OCI-LY7 (cell line): ENCODE measurements at regions not wholly inside any gene's neighbourhood (a gene's known extent, or its start where the extent isn't known, plus 50 kb on each side); places are given as distances from the start of the nearest gene placed in this dataset.
"Not testable (repeated sequence)": the region's sequence is repeated elsewhere in the genome, so short reads cannot be mapped to it uniquely, and the experiment has no call there.

Source experiments
- BruUV-seq: library from RNA; stranded (reverse); fragments of 400-500 nt; replicated peaks from 2 replicates; lab custom pipeline; 2021; lab: Mats Ljungman, UMichigan
- CTCF ChIA-PET: fragments of 300-600 bp; sonication (Branson Sonifier 250); formaldehyde crosslinking; loops from one replicate; lab custom pipeline; 2022; ENCODE audit warnings: antibody characterized with exemption; ENCODE audit not compliant: unreplicated experiment; lab: Charles Lee
- POLR2A ChIA-PET: fragments of 300-600 bp; sonication (Branson Sonifier 250); formaldehyde crosslinking; loops from one replicate; lab custom pipeline; 2022; ENCODE audit warnings: antibody characterized with exemption; lab: Charles Lee
- DNase-seq: peaks from one replicate; pipeline ENCODE4 v3.0.0-alpha.2; 2015; ENCODE audit warnings: low spot score
- H2AFZ ChIP-seq: fragments of 200-600 bp; sonication (generic), shearing (Covaris generic); 2 replicates; pipeline ENCODE4 v1.6.1; 2014; ENCODE audit warnings: mild to moderate bottlenecking, antibody characterized with exemption, low read length, moderate library complexity
- H3K27ac ChIP-seq: fragments of 200-600 bp; sonication (generic); 2 replicates; pipeline ENCODE4 v1.5.1; 2014; ENCODE audit warnings: mixed run types, low read depth, mild to moderate bottlenecking, moderate library complexity, low read length, inconsistent platforms; ENCODE audit not compliant: poor library complexity, severe bottlenecking
- H3K36me3 ChIP-seq: fragments of 200-600 bp; sonication (generic); 2 replicates; pipeline ENCODE4 v1.6.1; 2014; ENCODE audit warnings: mild to moderate bottlenecking, antibody characterized with exemption, low read length, moderate library complexity, mixed read lengths; ENCODE audit not compliant: insufficient read depth
- H3K4me1 ChIP-seq: fragments of 200-600 bp; sonication (generic); 2 replicates; pipeline ENCODE4 v1.5.1; 2014; ENCODE audit warnings: mild to moderate bottlenecking, low read length; ENCODE audit not compliant: insufficient read depth, poor library complexity, severe bottlenecking
- H3K4me2 ChIP-seq: fragments of 200-600 bp; sonication (generic); 2 replicates; pipeline ENCODE4 v1.6.1; 2014; ENCODE audit warnings: mild to moderate bottlenecking, low read length
- H3K4me3 ChIP-seq: fragments of 200-600 bp; sonication (generic); 2 replicates; pipeline ENCODE4 v1.5.1; 2014; ENCODE audit warnings: mild to moderate bottlenecking, low read depth, low read length; ENCODE audit not compliant: poor library complexity, severe bottlenecking
- H3K79me2 ChIP-seq: fragments of 200-600 bp; sonication (generic); 2 replicates; pipeline ENCODE4 v1.6.1; 2016; ENCODE audit warnings: low read depth, mild to moderate bottlenecking, low read length, moderate library complexity, mixed read lengths; ENCODE audit not compliant: insufficient read depth
- H3K9me2 ChIP-seq: fragments of 200-600 bp; sonication (generic); 2 replicates; pipeline ENCODE4 v1.6.1; 2016; ENCODE audit warnings: mild to moderate bottlenecking, low read length, mixed read lengths; ENCODE audit not compliant: insufficient read depth
- H3K9me3 ChIP-seq: fragments of 200-600 bp; sonication (generic); 2 replicates; pipeline ENCODE4 v1.6.1; 2014; ENCODE audit warnings: mild to moderate bottlenecking, mixed run types, low read length, mixed read lengths
- H4K20me1 ChIP-seq: fragments of 200-600 bp; sonication (generic); 2 replicates; pipeline ENCODE4 v1.6.1; 2014; ENCODE audit warnings: mild to moderate bottlenecking, antibody characterized with exemption, low read length, moderate library complexity, mixed read lengths; ENCODE audit not compliant: insufficient read depth
- EZH2phosphoT487 ChIP-seq: fragments of 200-600 bp; sonication (generic); IDR thresholded peaks from 2 replicates; pipeline ENCODE4 v1.6.1; 2018; ENCODE audit warnings: low read depth, borderline replicate concordance, mild to moderate bottlenecking, mixed run types, antibody characterized with exemption, low read length, moderate library complexity, mixed read lengths
- intact Hi-C: fragments of 100-400 bp; cut with micrococcal nuclease; formaldehyde crosslinking; loops from one replicate; pipeline ENCODE4 v1.10.0; 2022; ENCODE audit not compliant: unreplicated experiment
- TF ChIP-seq, protein P1 (sequence below): fragments of 200-600 bp; sonication (generic); conservative IDR thresholded peaks from 2 replicates; pipeline ENCODE4 v1.5.1; 2014; ENCODE audit warnings: mild to moderate bottlenecking, antibody characterized with exemption, low read length, moderate library complexity, mixed read lengths

DNA sequence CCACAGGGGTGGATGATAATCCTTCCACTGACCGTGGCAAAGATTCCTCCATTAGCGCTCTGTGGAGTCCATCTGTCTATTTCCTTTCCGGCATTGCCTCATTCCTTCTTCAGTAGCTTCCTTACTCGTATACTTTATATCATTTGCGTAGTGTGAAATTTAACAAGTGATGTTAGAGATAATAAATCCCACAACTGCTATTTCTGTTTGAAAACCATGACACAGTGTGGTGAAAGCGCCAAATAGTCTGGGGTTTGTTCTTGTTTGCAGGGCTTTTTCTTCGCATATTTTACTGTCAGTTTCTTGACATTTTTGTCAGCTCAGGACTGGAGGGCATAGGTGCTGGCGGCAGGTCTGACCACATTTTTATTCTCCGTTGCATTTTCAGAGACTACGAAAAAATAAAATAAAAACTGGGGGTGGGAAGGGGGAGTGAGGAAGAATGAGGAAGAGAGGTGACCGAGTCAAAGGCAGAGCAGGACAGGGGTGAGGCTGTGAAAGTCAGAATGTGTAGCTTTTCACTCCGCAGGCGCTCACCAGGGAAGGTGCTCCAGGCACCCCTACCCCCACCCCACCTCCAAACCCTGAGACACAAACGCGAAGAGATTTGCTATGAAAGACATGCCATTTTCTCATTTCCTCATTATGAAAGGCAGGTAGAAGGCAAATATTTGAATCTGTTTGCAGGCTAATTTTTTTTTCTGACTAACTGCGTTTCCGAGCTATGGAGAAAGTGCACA lies 965.0 kb downstream of the MCTP2 start:
- no peaks in the 10 kb centered on the region for H3K9me3 ChIP-seq
- no peaks in the 10 kb centered on the region for H3K9me2 ChIP-seq
- intact Hi-C loops = no loop called here
- ChIA-PET POLR2A (interaction anchor here (0.6 kb wide), 1 partner anchor 202 kb away, joined by 4 read pairs; no protein-coding TSS in a partner anchor), CTCF (no interaction called here)
- DNase-seq = no peak
- no peak overlapping the region for H3K4me3 ChIP-seq
- H4K20me1 ChIP-seq = no peaks in the 10 kb centered on the region
- H2AFZ ChIP-seq = no peak overlapping the region
- H3K4me2 ChIP-seq = no peak overlapping the region
- no peaks in the 10 kb centered on the region for H3K79me2 ChIP-seq
- no peak overlapping the region for H3K27ac ChIP-seq
- H3K36me3 ChIP-seq = no peaks in the 10 kb centered on the region
- no TSS peak for BruUV-seq
- TF ChIP-seq, protein P1, sequence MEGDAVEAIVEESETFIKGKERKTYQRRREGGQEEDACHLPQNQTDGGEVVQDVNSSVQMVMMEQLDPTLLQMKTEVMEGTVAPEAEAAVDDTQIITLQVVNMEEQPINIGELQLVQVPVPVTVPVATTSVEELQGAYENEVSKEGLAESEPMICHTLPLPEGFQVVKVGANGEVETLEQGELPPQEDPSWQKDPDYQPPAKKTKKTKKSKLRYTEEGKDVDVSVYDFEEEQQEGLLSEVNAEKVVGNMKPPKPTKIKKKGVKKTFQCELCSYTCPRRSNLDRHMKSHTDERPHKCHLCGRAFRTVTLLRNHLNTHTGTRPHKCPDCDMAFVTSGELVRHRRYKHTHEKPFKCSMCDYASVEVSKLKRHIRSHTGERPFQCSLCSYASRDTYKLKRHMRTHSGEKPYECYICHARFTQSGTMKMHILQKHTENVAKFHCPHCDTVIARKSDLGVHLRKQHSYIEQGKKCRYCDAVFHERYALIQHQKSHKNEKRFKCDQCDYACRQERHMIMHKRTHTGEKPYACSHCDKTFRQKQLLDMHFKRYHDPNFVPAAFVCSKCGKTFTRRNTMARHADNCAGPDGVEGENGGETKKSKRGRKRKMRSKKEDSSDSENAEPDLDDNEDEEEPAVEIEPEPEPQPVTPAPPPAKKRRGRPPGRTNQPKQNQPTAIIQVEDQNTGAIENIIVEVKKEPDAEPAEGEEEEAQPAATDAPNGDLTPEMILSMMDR = no peak
- no peak for TF ChIP-seq EZH2phosphoT487
- no peaks in the 10 kb centered on the region for H3K4me1 ChIP-seq

DNA sequence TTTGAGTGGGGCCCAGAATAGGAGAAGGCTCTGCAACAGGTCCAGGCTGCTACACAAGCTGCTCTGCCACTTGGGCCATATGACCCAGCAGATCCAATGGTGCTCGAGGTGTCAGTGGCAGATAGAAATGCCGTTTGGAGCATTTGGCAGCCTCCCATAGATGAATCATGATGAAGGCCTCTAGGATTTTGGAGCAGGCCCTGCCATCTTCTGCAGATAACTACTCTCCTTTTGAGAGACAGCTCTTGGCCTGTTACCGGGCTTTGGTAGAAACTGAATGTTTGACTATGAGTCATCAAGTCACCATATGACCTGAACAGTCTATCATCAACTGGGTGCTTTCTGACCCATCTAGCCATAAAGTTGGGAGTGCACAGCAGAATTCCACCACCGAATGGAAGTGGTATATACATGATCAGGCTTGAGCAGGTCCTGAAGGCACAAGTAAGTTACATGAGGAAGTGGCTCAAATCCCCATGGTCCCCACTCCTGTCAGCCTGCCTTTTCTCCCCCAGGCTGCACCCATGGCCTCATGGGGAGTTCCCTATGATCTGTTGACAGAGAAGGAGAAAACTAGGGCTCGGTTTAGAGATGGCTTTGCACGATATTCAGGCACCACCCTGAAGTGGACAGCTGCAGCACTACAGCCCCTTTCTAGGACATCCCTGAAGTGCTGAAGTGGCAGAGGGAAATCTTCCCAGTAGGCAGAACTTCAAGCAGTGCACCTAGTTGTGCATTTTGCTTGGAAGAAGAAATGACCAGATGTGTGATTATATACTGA lies 971.4 kb downstream of the MCTP2 start:
- no peak for DNase-seq
- CTCF ChIA-PET = no interaction called here
- Histone ChIP-seq H3K4me3 (no peak overlapping the region), H3K4me2 (no peak overlapping the region), H2AFZ (no peak overlapping the region), H3K27ac (no peak overlapping the region), H3K4me1 (no peaks in the 10 kb centered on the region), H3K9me2 (no peaks in the 10 kb centered on the region), H3K9me3 (no peaks in the 10 kb centered on the region), H4K20me1 (no peaks in the 10 kb centered on the region), H3K79me2 (no peaks in the 10 kb centered on the region), H3K36me3 (no peaks in the 10 kb centered on the region)
- no TSS peak for BruUV-seq
- intact Hi-C loops = no loop called here
- TF ChIP-seq EZH2phosphoT487 = no peak
- TF ChIP-seq, protein P1 = no peak
- POLR2A ChIA-PET = no interaction called here

DNA sequence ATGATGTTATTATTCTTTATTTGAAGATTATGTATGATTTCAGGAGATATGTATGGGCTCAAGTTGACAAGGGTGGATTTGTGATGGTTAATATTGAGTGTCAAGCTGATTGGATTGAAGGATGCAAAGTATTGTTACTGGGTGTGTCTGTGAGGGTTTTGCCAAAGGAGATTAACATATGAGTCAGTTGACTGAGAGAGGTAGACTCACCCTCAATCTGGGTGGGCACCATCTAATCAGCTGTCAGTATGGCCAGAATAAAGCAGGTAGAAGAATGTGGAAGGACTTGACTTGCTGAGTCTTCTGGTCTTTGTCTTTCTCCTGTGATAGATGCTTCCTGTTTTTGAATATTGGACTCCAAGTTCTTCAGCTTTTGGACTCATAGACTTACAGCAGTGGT lies 973.7 kb downstream of the MCTP2 start:
- intact Hi-C loops = no loop called here
- H3K4me2 ChIP-seq = no peak overlapping the region
- no peaks in the 10 kb centered on the region for H3K36me3 ChIP-seq
- no peak overlapping the region for H3K4me3 ChIP-seq
- ChIA-PET POLR2A (no interaction called here), CTCF (no interaction called here)
- no peaks in the 10 kb centered on the region for H3K4me1 ChIP-seq
- H3K9me3 ChIP-seq = no peaks in the 10 kb centered on the region
- no peaks in the 10 kb centered on the region for H4K20me1 ChIP-seq
- no TSS peak for BruUV-seq
- H3K9me2 ChIP-seq = no peaks in the 10 kb centered on the region
- TF ChIP-seq, protein P1 = no peak
- TF ChIP-seq EZH2phosphoT487 = no peak
- no peak overlapping the region for H2AFZ ChIP-seq
- H3K79me2 ChIP-seq = no peaks in the 10 kb centered on the region
- H3K27ac ChIP-seq = no peak overlapping the region
- no peak for DNase-seq

DNA sequence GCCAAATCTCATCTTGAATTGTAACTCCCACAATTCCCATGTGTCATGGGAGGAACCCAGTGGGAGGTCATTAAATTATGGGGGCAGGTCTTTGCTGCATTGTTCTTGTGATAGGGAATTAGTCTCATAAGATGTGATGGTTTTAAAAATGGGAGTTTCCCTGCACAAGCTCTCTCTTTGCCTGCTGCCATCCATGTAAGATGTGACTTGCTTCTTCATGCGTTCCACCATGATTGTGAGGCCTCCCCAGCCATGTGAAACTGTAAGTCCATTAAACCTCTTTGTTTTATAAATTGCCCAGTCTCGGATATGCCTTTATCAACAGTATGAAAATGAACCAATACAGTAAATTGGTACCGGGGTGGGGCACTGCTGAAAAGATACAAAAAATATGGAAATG lies 974.5 kb downstream of the MCTP2 start:
- POLR2A ChIA-PET = interaction anchor here (0.6 kb wide), 1 partner anchor 88 kb away, joined by 3 read pairs; no protein-coding TSS in a partner anchor
- DNase-seq, H2AFZ ChIP-seq, H3K27ac ChIP-seq, CTCF ChIA-PET, H4K20me1 ChIP-seq, H3K4me2 ChIP-seq, H3K4me3 ChIP-seq, H3K9me2 ChIP-seq, BruUV-seq, H3K4me1 ChIP-seq, H3K36me3 ChIP-seq, H3K9me3 ChIP-seq, H3K79me2 ChIP-seq, intact Hi-C loops: not testable (repeated sequence)
